GM21390 (cell line): ENCODE measurements at regions not wholly inside any gene's neighbourhood (a gene's known extent, or its start where the extent isn't known, plus 50 kb on each side); places are given as distances from the start of the nearest gene placed in this dataset.
A peak's percentile ranks its signal among the peaks of the same experiment; 100 is the strongest.
"Not testable (repeated sequence)": the region's sequence is repeated elsewhere in the genome, so short reads cannot be mapped to it uniquely, and the experiment has no call there.

Experiments
- ATAC-seq: cut with Tn5 transposase; IDR thresholded peaks from one replicate; pipeline ENCODE4 v1.9.1; 2021; ENCODE audit not compliant: unreplicated experiment

- no peak for ATAC-seq
Measured at GRCh38 chr2:88857274-88857741, 165.8 kb downstream of the RPIA start.

GRCh38 chr2:88857951-88858411, 166.5 kb downstream of the RPIA start:
- ATAC-seq: no peak

GRCh38 chr2:88859461-88859860, 168.0 kb downstream of the RPIA start:
- no peak for ATAC-seq

GRCh38 chr2:88860421-88861075, 169.1 kb downstream of the RPIA start:
- ATAC-seq: no peak

GRCh38 chr2:88865801-88866371, 174.4 kb downstream of the RPIA start:
- ATAC-seq: no peak

GRCh38 chr2:88866756-88867155, 175.3 kb downstream of the RPIA start:
- ATAC-seq: no peak

- no peak for ATAC-seq
Measured at GRCh38 chr2:88868861-88869260, 177.4 kb downstream of the RPIA start.

DNA sequence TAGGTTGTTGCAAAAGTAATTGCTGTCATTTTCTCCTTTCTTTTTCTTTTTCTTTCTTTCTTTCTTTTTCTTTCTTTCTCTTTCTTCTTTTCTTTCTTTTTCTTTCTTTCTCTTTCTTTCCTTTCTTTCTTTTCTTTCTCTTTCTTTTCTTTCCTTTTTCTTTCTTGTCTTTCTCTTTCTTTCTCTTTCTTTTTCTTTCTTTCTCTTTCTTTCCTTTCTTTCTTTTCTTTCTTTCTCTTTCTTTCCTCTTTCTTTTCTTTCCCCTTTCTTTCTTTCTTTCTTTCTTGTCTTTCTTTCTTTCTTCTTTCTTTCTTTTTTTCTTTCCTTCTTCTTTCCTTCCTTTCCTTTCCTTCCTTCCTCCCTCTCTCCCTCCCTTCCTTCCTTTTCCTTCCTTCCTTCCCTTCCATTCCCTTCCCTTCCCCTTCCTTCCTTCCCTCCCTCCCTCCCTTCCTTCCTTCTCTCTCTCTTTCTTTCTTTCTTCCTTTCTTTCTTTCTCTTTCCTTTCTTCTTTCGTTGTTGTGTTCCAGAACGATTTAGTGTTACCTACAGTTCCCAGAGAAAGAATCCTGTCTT, 178.9 kb downstream of the RPIA start:
- ATAC-seq: no peak

DNA sequence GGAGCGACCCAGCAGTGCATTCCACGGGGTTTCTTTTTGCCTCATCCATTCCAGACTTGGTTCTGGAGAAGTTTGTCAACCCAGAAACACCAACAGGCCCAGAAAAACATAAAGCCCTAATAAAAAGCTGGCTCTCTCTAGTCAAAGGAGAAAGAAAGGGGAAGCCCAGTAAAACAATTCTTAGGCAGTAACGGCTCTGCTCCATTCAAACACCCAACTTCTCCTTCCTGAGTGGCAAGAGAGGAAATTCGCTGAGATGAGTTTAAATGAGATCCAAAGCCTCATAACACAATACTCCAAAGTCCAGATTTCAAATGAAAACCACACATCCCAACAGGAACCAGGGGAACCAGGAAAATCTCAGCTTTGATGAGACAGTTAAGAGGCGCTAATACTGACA, 179.9 kb downstream of the RPIA start:
- no peak for ATAC-seq

DNA sequence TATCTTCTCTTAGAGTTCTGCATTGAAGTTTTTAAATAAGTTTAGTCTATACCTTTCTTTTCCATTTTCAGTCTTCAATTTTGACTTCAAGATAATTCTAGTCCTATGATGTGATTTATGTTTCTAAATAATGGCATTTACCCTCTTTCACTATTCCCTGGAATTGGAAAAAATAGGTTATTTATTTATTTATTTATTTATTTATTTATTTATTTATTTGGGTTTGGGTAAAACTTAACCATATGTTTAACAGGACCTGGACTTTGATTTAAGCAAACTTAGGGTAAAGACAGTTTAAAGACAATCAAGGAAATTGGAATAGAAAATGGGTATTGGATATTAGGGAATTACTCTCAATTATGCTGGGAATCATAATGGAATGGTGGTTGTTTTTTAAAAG, 182.1 kb downstream of the RPIA start:
- ATAC-seq: no peak

DNA sequence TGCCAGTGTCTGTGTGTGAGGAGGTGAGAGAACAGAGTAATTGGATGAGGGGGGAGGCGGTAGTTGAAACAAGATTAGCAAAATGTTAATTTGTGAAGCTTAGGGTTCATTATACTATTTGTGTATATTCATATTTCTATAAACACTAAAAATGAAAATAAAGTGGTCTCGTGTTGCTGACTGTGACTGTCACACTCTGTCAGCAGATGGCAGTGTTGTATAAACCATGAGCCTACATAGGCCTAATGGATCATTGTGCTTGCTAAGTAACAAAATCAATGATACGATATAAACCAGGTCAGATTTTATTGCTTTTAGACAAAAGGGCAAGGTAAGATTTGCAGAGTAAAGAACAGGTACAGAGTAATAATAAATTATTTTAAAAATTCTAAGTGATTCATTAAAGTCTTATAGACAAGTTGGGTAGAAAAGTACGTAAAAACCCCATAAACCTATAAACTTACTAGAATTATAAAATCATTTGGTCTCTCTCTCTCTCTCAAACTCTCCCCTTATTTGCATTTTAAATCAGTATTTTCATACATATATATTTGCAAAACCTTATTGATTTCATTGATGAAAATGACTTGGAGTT, 182.7 kb downstream of the RPIA start:
- ATAC-seq: no peak

DNA sequence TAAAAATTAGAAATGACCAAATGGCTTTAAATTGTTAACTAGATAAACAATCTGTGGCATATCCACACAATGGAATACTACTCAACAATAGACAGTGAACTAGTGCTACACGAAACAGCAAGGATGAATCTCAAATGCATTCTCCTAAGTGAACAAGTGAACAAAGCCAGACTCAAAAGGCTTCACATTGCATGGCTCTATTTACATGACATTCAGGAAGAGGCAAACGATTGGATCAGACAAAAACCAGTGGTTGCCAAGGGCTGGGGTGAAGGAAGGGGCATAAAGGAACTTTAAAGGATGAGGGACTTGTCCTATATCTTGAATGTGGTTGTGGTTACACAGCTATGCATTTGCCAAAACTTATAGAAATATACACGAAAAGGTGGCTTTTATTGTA, 184.3 kb downstream of the RPIA start:
- no peak for ATAC-seq

DNA sequence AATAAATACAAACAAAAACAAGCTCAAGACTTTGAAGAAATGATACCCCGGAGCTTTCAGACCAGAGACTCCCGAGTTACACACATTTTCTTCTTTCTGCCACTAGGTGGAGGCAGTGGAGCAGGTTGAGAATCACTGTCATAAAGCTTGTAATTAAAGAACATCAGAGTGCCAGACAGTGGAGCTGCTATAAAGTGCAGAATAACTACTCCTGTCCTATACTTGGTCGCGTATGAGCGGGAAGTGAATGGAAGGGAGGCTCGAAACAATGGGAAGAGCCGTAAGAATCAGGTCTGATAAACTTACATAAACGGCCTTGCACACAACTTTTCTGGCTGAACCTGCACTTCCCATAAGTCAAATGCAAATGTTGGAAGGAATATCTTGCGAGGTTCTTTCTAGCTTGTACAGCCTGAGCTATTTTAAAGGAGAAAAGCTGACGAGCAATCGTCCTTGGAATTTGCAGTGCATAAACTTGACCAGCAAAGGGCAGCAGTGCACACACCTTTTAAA, 189.0 kb downstream of the RPIA start:
- ATAC-seq: no peak

- ATAC-seq: peak; percentile 48
Measured at GRCh38 chr2:88885275-88885674, 193.8 kb downstream of the RPIA start.

- no peak for ATAC-seq
Measured at GRCh38 chr2:88885679-88886416, 194.4 kb downstream of the RPIA start.

GRCh38 chr2:88887466-88887865, 196.0 kb downstream of the RPIA start:
- ATAC-seq: not testable (repeated sequence)

- no peak for ATAC-seq
Measured at GRCh38 chr2:88892207-88892606, 200.7 kb downstream of the RPIA start.

- no peak for ATAC-seq
Measured at GRCh38 chr2:88892788-88893187, 201.3 kb downstream of the RPIA start.

DNA sequence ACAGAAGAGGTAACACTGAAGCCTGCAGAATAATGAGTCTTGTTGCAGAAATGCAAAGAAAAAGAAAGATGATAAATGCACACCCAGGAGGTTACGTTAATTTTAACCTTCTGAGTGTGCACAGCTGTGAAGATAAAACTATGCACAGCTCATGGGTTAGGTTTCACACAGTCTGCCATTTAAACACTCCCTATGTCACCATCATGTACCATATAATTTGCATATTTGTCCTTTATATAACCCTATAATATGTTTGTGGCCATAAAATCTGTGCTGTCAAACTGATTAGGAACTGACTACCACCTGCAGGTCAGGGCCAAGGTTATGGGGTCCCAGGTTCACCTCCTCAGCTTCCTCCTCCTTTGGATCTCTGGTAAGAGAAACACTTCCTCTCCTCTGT, 205.5 kb downstream of the RPIA start:
- no peak for ATAC-seq

- no peak for ATAC-seq
Measured at GRCh38 chr2:88897715-88898114, 206.2 kb downstream of the RPIA start.

DNA sequence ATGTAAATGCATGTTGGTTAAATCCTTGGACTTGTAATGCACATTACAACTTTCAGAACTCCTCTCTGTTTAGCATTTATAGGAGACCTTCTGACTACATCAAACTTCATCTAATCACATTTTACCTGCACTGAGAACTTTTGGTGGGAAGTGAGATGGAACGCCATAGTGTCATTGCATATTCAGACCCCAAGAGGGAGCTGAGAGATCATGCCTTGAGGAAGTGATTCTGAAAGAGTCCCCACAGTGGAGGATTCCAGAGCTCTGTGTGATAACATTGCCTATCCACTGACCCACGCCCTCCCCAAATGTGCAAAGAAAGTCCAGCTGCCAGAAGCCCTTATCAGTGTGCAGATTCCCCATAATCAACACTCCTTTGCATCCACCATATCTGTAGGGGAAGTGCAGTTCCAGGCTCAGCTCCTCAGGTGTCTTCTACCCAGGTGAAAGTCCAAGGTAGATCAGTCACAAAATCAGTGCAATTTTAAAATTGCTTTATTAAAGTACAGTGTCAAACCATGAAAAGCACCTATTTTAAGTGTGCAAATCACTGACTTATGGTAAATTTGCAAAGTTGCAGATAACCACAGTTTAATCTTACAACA, 212.4 kb downstream of the RPIA start:
- ATAC-seq: no peak
